Erythroblast (primary cell): ENCODE measurements at regions not wholly inside any gene's neighbourhood (a gene's known extent, or its start where the extent isn't known, plus 50 kb on each side); places are given as distances from the start of the nearest gene placed in this dataset.

Experiments used
- GATA1 ChIP-seq: IDR thresholded peaks from 2 replicates; pipeline ENCODE4 v1.6.1; 2011; ENCODE audit warnings: low read depth, mild to moderate bottlenecking, control low read depth, low read length, moderate library complexity
- POLR2A ChIP-seq: IDR thresholded peaks from 2 replicates; pipeline ENCODE4 v1.6.1; 2011; ENCODE audit warnings: mild to moderate bottlenecking, low read length

DNA sequence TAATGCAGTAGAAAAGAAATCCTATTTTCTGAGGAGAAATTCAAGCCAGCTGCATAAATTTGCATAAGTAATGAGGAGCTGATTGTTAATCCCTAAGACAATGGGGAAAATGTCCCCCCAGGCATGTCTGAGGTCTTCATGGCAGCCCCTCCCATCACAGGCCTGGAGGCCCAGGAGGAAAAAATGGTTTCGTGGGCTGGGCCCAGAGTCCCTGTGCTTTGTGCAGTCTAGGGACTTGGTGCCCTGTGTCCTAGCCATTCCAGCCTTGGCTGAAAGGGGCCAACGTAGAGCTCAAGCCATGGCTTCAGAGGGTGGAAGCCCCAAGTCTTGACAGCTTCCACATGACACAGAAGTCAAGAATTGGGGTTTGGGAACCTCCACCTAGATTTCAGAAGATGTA, 357.5 kb downstream of the SPATA31D1 start:
- no peak for TF ChIP-seq POLR2A
- TF ChIP-seq GATA1: no peak
